ENCODE measurements at regions not wholly inside any gene's neighbourhood (a gene's known extent, or its start where the extent isn't known, plus 50 kb on each side); places are given as distances from the start of the nearest gene placed in this dataset.
"Not testable (repeated sequence)": the region's sequence is repeated elsewhere in the genome, so short reads cannot be mapped to it uniquely, and the experiment has no call there.

DNA sequence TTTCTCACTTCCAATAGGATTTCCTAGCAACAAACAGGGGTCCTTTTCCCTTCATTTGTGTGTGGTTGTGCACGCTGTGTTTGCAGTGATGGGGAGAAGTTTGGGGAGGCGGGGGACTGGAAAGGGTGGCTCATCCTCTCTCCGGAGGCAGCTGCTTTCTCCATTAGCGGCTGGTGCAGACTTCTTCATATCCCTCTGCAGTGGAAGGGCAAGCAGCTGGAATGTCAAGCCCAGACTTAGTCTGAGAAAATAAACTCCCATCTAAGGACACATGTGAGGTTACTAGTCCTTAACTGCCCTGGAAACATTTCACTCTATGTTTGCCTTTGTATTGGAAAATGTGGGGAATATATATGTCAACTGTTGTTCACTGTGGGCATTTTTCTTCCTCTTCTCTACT, 467.0 kb upstream of the RASGRP1 start:
- H3K4me1 ChIP-seq (ENCODE audit: control insufficient read depth, insufficient read depth, low read length), result no peaks in the 10 kb centered on the region
- no peaks in the 10 kb centered on the region for H3K9me3 ChIP-seq (ENCODE audit: control insufficient read depth, low read length)
- 69% methylated on average over 4 of the region's 4 CpGs for WGBS
- no peak for DNase-seq
- intact Hi-C loops (cut with DNase I), result no loop called here
- no peaks in the 10 kb centered on the region for H3K27me3 ChIP-seq (ENCODE audit: control insufficient read depth, insufficient read depth)
- no peak overlapping the region for H3K4me3 ChIP-seq (ENCODE audit: low read length)
- no peak for ATAC-seq
- no peak overlapping the region for H3K27ac ChIP-seq (ENCODE audit: low read length)

DNA sequence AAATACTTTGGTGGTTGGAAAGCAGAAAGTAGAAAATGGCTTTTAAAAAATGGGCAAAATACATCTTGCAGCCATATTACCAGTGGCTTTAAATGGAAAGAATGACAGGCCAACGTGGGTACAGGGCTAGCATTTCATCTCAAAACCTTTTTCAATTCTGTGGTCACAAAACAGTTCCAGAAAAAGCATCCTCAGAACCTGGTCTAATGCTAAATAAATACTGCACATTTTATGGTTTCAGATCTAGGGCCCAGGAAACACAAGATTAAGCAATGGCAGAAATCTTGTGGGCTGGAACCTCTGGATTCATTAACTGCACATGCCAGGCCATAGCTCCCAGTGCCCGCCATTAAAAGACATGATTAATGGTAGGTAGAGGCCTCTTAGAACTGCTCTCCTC, 470.2 kb upstream of the RASGRP1 start:
- intact Hi-C loops (cut with DNase I), result no loop called here
- no peaks in the 10 kb centered on the region for H3K9me3 ChIP-seq (ENCODE audit: control insufficient read depth, low read length)
- DNase-seq (no peak), ATAC-seq (no peak)
- no peaks in the 10 kb centered on the region for H3K4me1 ChIP-seq (ENCODE audit: control insufficient read depth, insufficient read depth, low read length)
- H3K27ac ChIP-seq (ENCODE audit: low read length), result no peak overlapping the region
- WGBS, result 88% methylated on average over 2 of the region's 2 CpGs
- H3K27me3 ChIP-seq (ENCODE audit: control insufficient read depth, insufficient read depth), result no peaks in the 10 kb centered on the region
- H3K4me3 ChIP-seq (ENCODE audit: low read length), result no peak overlapping the region

DNA sequence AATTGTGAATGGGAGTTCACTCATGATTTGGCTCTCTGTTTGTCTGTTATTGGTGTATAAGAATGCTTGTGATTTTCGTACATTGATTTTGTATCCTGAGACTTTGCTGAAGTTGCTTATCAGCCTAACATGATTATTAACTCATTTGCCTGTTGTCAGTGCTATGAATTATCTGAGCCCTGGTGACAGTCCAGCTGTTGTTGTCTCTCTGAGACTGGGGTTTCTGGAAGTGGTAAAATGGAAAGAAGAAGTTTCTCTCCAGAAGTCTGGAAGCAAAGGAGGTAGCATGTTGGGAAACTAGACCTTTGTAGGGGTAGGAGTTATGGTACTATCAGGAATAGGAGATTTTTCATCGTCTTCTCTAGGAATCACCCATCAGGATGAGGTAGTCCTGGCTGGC, 473.0 kb upstream of the RASGRP1 start:
- not testable (repeated sequence) for DNase-seq

DNA sequence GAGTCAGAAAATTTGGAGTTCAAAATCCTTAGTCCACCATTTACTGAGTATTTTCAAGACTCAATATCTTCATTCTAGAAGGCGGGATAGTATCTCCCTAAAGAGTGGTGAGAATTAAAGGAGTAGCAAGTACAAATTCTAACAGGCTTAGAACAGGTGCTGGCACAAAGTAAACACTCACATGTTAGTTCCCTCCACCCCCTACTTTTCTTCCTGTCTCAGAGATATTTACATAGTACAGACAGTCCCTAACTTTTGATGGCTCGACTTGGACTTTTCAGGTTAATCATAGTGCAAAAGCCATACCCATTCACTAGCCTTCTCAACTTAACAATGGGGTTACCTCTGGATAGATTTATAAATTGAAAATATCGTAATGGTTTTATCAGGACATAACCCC, 476.2 kb upstream of the RASGRP1 start:
- DNase-seq (no peak), ATAC-seq (no peak)
- no peak overlapping the region for H3K4me3 ChIP-seq (ENCODE audit: low read length)
- H3K27ac ChIP-seq (ENCODE audit: low read length), result no peak overlapping the region
- intact Hi-C loops (cut with DNase I), result no loop called here
- WGBS, result 93% methylated on average over 3 of the region's 3 CpGs
- H3K9me3 ChIP-seq (ENCODE audit: control insufficient read depth, low read length), result no peaks in the 10 kb centered on the region
- H3K4me1 ChIP-seq (ENCODE audit: control insufficient read depth, insufficient read depth, low read length), result no peaks in the 10 kb centered on the region
- no peaks in the 10 kb centered on the region for H3K27me3 ChIP-seq (ENCODE audit: control insufficient read depth, insufficient read depth)

More for the DNA sequence above, 473.0 kb upstream of the RASGRP1 start:
- H3K4me1 ChIP-seq (ENCODE audit: control insufficient read depth, insufficient read depth, low read length); H3K9me3 ChIP-seq (ENCODE audit: control insufficient read depth, low read length); H3K27me3 ChIP-seq (ENCODE audit: control insufficient read depth, insufficient read depth); ATAC-seq; H3K4me3 ChIP-seq (ENCODE audit: low read length); intact Hi-C loops (cut with DNase I); H3K27ac ChIP-seq (ENCODE audit: low read length): not testable (repeated sequence)
- 77% methylated on average over 2 of the region's 2 CpGs for WGBS

DNA sequence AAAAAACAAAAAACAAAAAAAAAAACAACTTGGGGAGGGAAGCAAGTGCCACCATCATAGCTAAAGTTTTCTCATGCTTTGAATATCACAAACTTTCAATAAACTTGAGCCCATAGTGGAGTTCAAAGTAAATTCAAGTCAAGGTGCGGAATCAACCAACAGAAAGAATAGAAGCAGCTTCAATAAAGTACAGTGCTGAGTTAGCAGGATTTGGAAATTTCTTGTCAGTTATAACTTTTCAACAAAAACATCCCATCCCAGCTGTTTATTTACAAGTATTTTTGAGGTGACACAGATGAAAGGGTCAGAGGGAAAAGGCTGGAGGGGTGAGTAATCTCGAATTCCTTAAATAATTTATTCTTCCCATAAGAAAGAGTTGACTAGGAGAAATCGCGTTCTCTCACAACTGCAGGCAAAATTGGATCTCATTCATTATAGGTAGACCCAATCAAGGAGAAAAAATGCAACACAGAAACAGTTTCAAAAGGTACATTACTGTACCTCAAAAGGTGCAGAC, 477.4 kb upstream of the RASGRP1 start:
- Histone ChIP-seq H3K4me3 (ENCODE audit: low read length) (no peak overlapping the region), H3K27ac (ENCODE audit: low read length) (no peak overlapping the region), H3K9me3 (ENCODE audit: control insufficient read depth, low read length) (no peaks in the 10 kb centered on the region), H3K4me1 (ENCODE audit: control insufficient read depth, insufficient read depth, low read length) (no peaks in the 10 kb centered on the region), H3K27me3 (ENCODE audit: control insufficient read depth, insufficient read depth) (no peaks in the 10 kb centered on the region)
- intact Hi-C loops (cut with DNase I), result no loop called here
- ATAC-seq (no peak), DNase-seq (no peak)
- 82% methylated on average over 4 of the region's 4 CpGs for WGBS

DNA sequence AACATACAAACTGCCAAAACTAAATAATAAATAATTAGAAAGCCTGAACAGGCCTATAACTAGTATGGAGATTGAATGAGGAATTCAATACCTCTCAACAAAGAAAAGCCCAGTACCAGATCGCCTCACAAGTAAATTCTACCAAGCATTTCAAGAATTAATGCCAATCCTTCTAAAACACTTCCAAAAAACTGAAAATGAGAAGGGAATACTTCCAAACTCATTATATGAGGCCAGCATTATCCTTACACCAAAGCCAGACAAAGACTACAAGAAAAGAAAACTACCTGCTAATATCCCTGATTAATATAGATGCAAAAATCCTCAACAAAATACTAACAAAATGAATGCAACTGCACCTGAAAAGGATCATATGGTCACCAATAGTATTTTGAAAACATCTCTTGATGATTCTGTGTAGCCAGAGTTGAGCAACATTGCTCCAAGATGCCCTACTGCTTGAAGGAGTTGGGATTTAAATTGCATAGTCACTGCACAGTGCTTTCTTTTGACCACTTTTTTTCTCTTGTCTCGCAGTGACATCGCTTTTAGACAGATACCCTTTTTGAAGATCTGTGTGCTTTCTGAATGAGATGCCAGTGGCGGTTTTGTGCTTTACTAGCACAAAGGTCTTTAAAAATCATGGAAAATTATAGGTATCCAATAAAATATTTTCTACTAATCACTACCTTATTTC, 487.2 kb upstream of the RASGRP1 start:
- no peaks in the 10 kb centered on the region for H3K27me3 ChIP-seq (ENCODE audit: control insufficient read depth, insufficient read depth)
- no peaks in the 10 kb centered on the region for H3K4me1 ChIP-seq (ENCODE audit: control insufficient read depth, insufficient read depth, low read length)
- ATAC-seq (no peak), DNase-seq (no peak)
- no peak overlapping the region for H3K4me3 ChIP-seq (ENCODE audit: low read length)
- intact Hi-C loops (cut with DNase I), result no loop called here
- H3K27ac ChIP-seq (ENCODE audit: low read length), result no peak overlapping the region
- WGBS, result 95% methylated on average over 4 of the region's 4 CpGs
- H3K9me3 ChIP-seq (ENCODE audit: control insufficient read depth, low read length), result no peaks in the 10 kb centered on the region

DNA sequence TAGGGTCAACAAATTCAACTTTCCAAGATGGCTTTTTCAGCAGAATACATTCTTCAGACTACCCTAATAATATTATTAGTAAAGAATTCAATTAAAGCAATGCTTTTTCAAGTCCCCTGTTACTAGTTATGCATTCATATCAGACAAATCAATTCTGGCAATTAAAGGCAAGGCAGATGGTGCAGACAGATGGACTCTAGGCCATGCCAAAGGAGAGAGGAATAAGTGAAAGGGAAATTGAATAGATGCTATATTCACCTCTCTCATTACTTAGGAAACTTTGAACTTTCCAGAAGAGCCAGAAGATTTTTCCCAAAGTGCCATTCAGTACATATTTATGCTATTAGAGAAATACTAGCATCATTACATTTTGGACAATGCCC, 487.7 kb upstream of the RASGRP1 start:
- no peak for ATAC-seq

DNA sequence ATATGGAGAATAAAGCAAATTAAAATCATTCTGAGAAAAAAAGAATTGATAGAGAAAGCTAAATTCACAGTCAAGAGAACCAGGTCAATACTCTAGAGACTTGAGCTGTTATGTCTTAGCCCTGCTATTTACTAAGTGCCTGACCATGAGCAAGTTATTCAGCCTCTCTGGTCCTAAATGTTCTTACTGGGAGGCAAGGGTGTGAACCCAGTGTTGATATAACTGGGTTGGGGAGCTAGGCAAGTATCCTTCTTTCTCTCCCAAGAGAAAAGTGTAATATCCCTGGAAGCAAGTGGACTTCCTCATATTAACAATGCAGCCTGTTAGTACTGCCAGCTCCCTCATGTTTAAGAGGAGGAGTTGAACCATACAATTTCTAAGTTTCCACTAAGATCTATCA, 488.9 kb upstream of the RASGRP1 start:
- intact Hi-C loops (cut with DNase I), result no loop called here
- Histone ChIP-seq H3K27ac (ENCODE audit: low read length) (no peak overlapping the region), H3K9me3 (ENCODE audit: control insufficient read depth, low read length) (no peaks in the 10 kb centered on the region), H3K4me3 (ENCODE audit: low read length) (no peak overlapping the region), H3K27me3 (ENCODE audit: control insufficient read depth, insufficient read depth) (no peaks in the 10 kb centered on the region), H3K4me1 (ENCODE audit: control insufficient read depth, insufficient read depth, low read length) (no peaks in the 10 kb centered on the region)
- no peak for ATAC-seq
- DNase-seq, result no peak

More for the DNA sequence above, 487.7 kb upstream of the RASGRP1 start:
- Histone ChIP-seq H3K27ac (ENCODE audit: low read length) (no peak overlapping the region), H3K4me1 (ENCODE audit: control insufficient read depth, insufficient read depth, low read length) (no peaks in the 10 kb centered on the region), H3K9me3 (ENCODE audit: control insufficient read depth, low read length) (no peaks in the 10 kb centered on the region), H3K27me3 (ENCODE audit: control insufficient read depth, insufficient read depth) (no peaks in the 10 kb centered on the region), H3K4me3 (ENCODE audit: low read length) (no peak overlapping the region)
- DNase-seq, result no peak
- intact Hi-C loops (cut with DNase I), result no loop called here

DNA sequence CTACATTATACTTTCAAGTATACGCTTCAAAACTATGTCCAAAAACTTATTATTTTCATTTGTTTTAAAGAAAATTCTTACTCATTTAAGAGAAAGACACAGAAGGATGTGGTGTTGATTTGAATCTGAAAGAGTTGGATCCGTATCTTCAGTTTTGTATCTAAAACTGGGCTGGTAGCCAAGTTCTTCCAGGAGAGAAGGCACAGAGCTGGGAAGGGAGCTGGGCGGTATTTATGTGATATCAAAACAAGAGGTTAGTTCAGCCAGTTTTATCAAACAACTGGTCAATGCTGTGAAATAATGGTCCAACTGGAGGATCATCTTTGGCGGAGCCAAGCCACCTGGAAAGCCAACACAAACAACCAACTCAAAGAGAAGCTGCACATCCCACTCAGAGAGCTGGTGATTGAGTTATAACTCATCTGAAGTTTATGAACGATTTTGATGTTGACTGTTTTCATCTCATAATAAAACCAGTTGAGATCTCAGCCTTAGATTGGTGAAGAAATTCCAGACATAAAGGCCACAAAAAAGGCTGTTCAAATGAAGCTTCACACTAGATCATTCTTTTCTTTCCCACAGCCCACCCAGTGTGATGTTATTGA, 489.6 kb upstream of the RASGRP1 start:
- no peak overlapping the region for H3K4me3 ChIP-seq (ENCODE audit: low read length)
- ATAC-seq (no peak), DNase-seq (no peak)
- no peaks in the 10 kb centered on the region for H3K9me3 ChIP-seq (ENCODE audit: control insufficient read depth, low read length)
- no peaks in the 10 kb centered on the region for H3K4me1 ChIP-seq (ENCODE audit: control insufficient read depth, insufficient read depth, low read length)
- intact Hi-C loops (cut with DNase I), result no loop called here
- no peaks in the 10 kb centered on the region for H3K27me3 ChIP-seq (ENCODE audit: control insufficient read depth, insufficient read depth)
- no peak overlapping the region for H3K27ac ChIP-seq (ENCODE audit: low read length)
- 65% methylated on average over 5 of the region's 5 CpGs for WGBS

DNA sequence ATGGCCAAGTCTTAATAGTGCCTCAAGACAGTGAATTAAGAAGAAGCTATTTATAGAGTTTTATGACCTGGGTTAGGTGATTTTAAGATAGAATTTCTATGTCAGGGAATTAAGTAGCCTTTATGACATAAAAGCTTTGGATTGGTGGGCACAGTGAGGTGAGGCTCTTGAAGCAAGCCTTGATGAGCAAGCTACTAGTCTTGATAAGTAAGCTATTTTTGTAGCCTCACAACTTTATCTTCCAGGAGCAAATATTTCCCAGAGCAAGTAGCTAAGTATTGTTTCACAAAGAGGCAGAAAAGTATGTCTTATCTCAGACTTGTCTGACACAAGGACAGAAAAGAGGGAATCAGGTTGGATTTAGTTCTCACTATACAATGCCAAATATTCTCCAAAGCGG, 491.7 kb upstream of the RASGRP1 start:
- H3K27ac ChIP-seq (ENCODE audit: low read length), result no peak overlapping the region
- H3K4me1 ChIP-seq (ENCODE audit: control insufficient read depth, insufficient read depth, low read length), result no peaks in the 10 kb centered on the region
- ATAC-seq, result no peak
- no peak for DNase-seq
- H3K9me3 ChIP-seq (ENCODE audit: control insufficient read depth, low read length), result no peaks in the 10 kb centered on the region
- intact Hi-C loops (cut with DNase I), result no loop called here
- no peaks in the 10 kb centered on the region for H3K27me3 ChIP-seq (ENCODE audit: control insufficient read depth, insufficient read depth)
- 77% methylated on average over 1 of the region's 1 CpG for WGBS
- no peak overlapping the region for H3K4me3 ChIP-seq (ENCODE audit: low read length)

DNA sequence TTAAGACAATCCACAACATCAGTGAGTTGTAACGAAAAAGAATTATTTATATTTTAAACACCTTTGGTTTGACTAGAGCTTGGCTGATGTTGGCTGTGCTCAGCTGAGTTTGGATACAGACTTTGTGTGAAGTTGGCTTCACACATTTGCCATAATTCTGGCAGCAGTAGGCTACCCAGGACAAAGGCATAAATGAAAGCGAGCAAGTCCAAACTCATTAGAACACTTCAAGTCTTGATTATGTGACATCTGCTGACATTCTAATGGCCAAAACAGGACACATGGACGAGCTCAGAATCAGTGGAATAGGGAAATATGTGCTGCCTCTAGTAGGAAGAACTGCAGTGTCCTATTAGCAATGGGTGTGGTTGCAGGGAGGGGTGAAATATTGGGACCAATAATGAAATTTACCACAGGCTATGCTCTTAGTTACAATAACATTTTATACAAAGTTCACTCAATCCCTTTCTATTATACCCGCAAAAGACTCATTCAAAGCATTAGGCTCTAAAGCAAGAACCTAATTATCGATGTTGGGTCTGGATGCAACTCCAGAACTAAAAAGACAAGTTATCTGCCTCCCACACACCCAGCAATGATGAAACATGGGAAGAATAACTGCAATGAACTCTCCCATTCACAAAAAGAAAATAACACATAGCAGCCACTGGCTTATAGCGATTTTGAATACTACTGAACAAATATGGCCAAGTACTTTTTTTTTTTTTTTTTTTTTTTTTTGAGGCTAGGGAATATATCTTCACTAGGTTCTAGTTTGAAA, 493.9 kb upstream of the RASGRP1 start:
- no peaks in the 10 kb centered on the region for H3K9me3 ChIP-seq (ENCODE audit: control insufficient read depth, low read length)
- H3K27me3 ChIP-seq (ENCODE audit: control insufficient read depth, insufficient read depth), result no peaks in the 10 kb centered on the region
- ATAC-seq (no peak), DNase-seq (no peak)
- H3K4me1 ChIP-seq (ENCODE audit: control insufficient read depth, insufficient read depth, low read length), result no peaks in the 10 kb centered on the region
- no peak overlapping the region for H3K4me3 ChIP-seq (ENCODE audit: low read length)
- WGBS, result 81% methylated on average over 6 of the region's 6 CpGs
- H3K27ac ChIP-seq (ENCODE audit: low read length), result no peak overlapping the region
- intact Hi-C loops (cut with DNase I), result no loop called here
